GM12891 (cell line): ENCODE measurements at regions not wholly inside any gene's neighbourhood (a gene's known extent, or its start where the extent isn't known, plus 50 kb on each side); places are given as distances from the start of the nearest gene placed in this dataset.

Source experiments
- PAX5 ChIP-seq: IDR thresholded peaks from 2 replicates; pipeline ENCODE4 v1.6.1; 2011; ENCODE audit warnings: low read length, moderate library complexity, mild to moderate bottlenecking; ENCODE audit not compliant: insufficient read depth, severe bottlenecking
- POLR2A ChIP-seq: IDR thresholded peaks from 2 replicates; pipeline ENCODE4 v1.6.1; 2011; ENCODE audit warnings: low read depth, low read length, control low read depth
- POLR2AphosphoS5 ChIP-seq: IDR thresholded peaks from 2 replicates; pipeline ENCODE4 v1.6.1; 2011; ENCODE audit warnings: low read depth, low read length, control low read depth
- POU2F2 ChIP-seq: IDR thresholded peaks from 2 replicates; pipeline ENCODE4 v1.6.1; 2011; ENCODE audit warnings: low read depth, mild to moderate bottlenecking, control low read depth, low read length, moderate library complexity
- SPI1 ChIP-seq: IDR thresholded peaks from 2 replicates; pipeline ENCODE4 v1.6.1; 2011; ENCODE audit warnings: low read depth, low read length, control low read depth
- TAF1 ChIP-seq: IDR thresholded peaks from 2 replicates; pipeline ENCODE4 v1.6.1; 2011; ENCODE audit warnings: low read depth, low read length, control low read depth

- TF ChIP-seq POLR2A = no peak
- no peak for TF ChIP-seq TAF1
- TF ChIP-seq POLR2AphosphoS5 = no peak
- TF ChIP-seq PAX5 = no peak
- no peak for TF ChIP-seq POU2F2
- no peak for TF ChIP-seq SPI1
Observed at GRCh38 chr10:8378198-8378983, 323.9 kb downstream of the GATA3 start.
